H54 (cell line): ENCODE measurements at regions not wholly inside any gene's neighbourhood (a gene's known extent, or its start where the extent isn't known, plus 50 kb on each side); places are given as distances from the start of the nearest gene placed in this dataset.
"Not testable (repeated sequence)": the region's sequence is repeated elsewhere in the genome, so short reads cannot be mapped to it uniquely, and the experiment has no call there.

Source experiments
- DNase-seq: peaks from one replicate; pipeline ENCODE4 v3.0.0; 2011; ENCODE audit warnings: low spot score, mixed read lengths; ENCODE audit not compliant: insufficient read length
- FAIRE-seq: peaks from 3 replicates; lab custom pipeline; 2011; peaks lifted over from hg19 to GRCh38; lab: Jason Lieb, UNC
- POLR2A ChIP-seq: IDR thresholded peaks from 2 replicates; pipeline ENCODE4 v1.6.1; 2011; ENCODE audit warnings: low read depth, mild to moderate bottlenecking, low read length

DNA sequence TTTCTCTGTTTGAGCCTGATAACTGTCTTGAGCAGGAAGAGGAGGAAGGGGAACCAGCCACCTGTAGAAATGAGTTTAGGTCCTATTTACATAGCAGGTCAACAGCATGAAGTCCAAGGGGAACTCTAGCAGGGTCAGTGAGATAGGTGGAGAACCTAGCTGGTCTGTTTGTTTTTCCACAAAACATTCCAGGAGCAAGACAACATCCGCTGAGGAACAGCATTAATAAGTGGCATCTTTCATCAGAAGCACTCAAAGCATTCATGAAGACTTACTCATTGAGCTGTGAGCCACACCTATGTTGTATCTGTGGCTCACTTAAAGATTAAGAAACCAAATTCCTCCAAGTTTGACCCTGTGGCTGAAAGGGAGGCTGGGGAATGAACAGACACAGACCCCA, 115.9 kb downstream of the ACTBL2 start:
- DNase-seq: peak; percentile 23
- peak; percentile 85 for FAIRE-seq
- no peak for TF ChIP-seq POLR2A

GRCh38 chr5:57362951-57363350, 119.7 kb downstream of the ACTBL2 start:
- FAIRE-seq (no peak), DNase-seq (no peak)
- TF ChIP-seq POLR2A: no peak

- DNase-seq: no peak
- no peak for FAIRE-seq
- TF ChIP-seq POLR2A: no peak
Observed at GRCh38 chr5:57360871-57361270, 121.7 kb downstream of the ACTBL2 start.

DNA sequence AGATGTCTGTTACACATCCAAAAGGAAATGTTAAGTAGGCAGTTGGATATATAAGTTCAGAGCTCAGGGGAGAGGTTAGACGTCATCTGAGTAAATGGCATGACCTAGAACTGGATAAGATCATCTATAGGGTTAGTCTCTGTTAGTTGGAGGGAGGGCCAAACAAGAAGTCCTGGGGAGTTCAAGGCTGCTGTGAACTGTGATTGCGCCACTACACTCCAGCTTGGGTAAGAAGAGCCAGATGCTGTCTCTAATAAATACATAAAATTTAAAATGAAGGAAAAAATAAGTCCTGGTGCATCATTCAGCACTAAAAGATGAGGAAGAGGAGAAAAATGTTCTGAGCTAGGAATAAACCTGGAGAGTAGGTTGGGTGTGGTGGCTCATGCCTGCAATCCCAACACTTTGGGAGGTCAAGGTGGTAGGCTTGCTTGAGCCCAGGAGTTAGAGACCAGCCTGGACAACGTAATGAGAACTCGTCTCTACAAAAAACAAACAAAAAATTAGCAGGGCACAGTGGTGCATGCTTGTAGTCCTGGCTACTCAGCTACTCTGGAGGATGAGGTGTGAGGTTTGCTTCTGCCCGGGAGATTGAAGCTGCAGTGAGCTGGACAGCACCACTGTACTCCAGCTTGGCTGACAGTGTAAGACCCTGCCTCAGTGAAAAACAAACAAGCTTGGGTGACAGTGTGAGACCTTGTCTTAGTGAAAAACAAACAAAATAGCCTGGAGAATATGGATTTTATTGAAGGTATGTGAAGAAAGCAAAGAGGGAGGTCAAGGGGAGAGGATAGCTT, 123.6 kb downstream of the ACTBL2 start:
- no peak for TF ChIP-seq POLR2A
- no peak for FAIRE-seq
- no peak for DNase-seq

GRCh38 chr5:57356850-57357249, 125.8 kb downstream of the ACTBL2 start:
- not testable (repeated sequence) for DNase-seq, FAIRE-seq

- TF ChIP-seq POLR2A: no peak
- DNase-seq (no peak), FAIRE-seq (no peak)
Observed at GRCh38 chr5:57349214-57349613, 133.4 kb downstream of the ACTBL2 start.

- no peak for FAIRE-seq
- DNase-seq: no peak
- TF ChIP-seq POLR2A: no peak
Observed at GRCh38 chr5:57348376-57349140, 134.1 kb downstream of the ACTBL2 start.

GRCh38 chr5:57346328-57346727, 136.3 kb downstream of the ACTBL2 start:
- no peak for DNase-seq
- FAIRE-seq: no peak
- TF ChIP-seq POLR2A: no peak

DNA sequence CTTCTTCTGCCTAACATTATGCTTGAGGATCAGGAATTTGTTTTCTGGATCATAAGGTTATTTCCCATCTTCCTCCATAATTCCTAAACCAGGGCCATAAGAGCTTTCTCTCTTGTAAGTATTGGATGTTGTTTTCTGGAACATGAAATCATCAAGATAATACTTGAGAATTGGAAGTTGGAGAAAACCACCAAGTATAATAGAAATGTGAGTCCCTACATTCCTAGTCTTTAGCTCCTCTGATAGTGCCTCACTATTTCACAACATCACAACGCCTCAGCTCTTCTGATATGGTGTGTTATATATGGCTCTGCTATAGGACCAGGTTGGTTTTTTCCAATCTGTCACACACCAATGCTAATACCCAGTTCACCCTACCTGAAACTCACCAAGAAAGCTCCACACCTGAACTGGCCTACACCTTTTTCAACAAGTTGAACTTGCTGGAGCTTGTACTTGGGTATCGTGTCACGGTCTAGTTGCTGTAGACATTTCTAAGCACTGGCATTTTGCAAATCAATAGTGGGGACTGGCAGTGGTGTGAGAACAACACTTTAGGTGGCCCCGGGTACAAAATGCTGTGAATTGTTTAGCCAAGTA, 141.1 kb downstream of the ACTBL2 start:
- no peak for DNase-seq
- TF ChIP-seq POLR2A: no peak
- FAIRE-seq: no peak

DNA sequence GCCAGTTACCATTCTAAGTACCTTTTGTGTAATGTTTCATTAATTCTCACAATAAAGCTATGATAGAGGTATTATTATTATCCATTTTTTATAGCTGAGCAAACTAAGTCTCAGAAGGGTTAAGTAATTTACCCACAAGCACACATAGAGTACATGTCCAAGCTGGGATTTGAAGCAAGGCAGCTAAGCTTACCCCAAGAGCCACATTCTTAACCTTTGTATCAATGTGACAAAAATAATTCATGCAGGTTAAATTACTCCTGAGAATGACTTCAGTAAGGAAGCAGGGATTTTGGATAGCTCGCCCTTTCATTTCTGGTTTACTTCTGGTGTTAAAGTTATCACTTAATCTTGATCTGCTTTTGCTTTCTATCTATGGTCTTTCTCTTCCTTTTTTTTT, 141.9 kb downstream of the ACTBL2 start:
- DNase-seq (no peak), FAIRE-seq (no peak)
- TF ChIP-seq POLR2A: no peak

GRCh38 chr5:57339521-57339920, 143.1 kb downstream of the ACTBL2 start:
- no peak for FAIRE-seq
- no peak for DNase-seq
- no peak for TF ChIP-seq POLR2A

- FAIRE-seq (no peak), DNase-seq (no peak)
- TF ChIP-seq POLR2A: no peak
Observed at GRCh38 chr5:57338868-57339340, 143.7 kb downstream of the ACTBL2 start.

GRCh38 chr5:57338068-57338867, 144.3 kb downstream of the ACTBL2 start:
- FAIRE-seq (peak; percentile 62), DNase-seq (peak; percentile 23)
- no peak for TF ChIP-seq POLR2A
